Right lobe of liver (tissue), 6 donors: ENCODE measurements at regions not wholly inside any gene's neighbourhood (a gene's known extent, or its start where the extent isn't known, plus 50 kb on each side); places are given as distances from the start of the nearest gene placed in this dataset.
"Not testable (repeated sequence)": the region's sequence is repeated elsewhere in the genome, so short reads cannot be mapped to it uniquely, and the experiment has no call there.

Experiments
- ATAC-seq, 4 donors: fragments of 200-7000 bp; cut with Tn5 transposase; one replicate each; pipeline ENCODE4 v1.9.1; 2020; ENCODE audit warnings: mild to moderate bottlenecking in 4 of 4, moderate library complexity in 4 of 4
- DNase-seq, 3 donors: peaks; one replicate each; pipeline ENCODE4 v3.0.0-alpha.2; 2020
- H3K27ac ChIP-seq, 3 donors: fragments of 200-600 bp; one replicate each; pipeline ENCODE4 v1.8.0; 2022
- H3K27me3 ChIP-seq, 2 donors: fragments of 200-600 bp; one replicate each; pipeline ENCODE4 v1.8.0; 2022
- H3K36me3 ChIP-seq, 4 donors: fragments of 200-600 bp; sonication (generic) in 1 of 4; one replicate each; pipeline versions ENCODE4 v1.5.1 to v1.8.0; 2017 to 2022; ENCODE audit warnings: control low read depth in 1 of 4
- H3K4me1 ChIP-seq, 4 donors: fragments of 200-600 bp; sonication (generic) in 1 of 4; one replicate each; pipeline versions ENCODE4 v1.5.1 to v1.8.0; 2017 to 2022; ENCODE audit warnings: control low read depth in 1 of 4
- H3K4me3 ChIP-seq, 3 donors: fragments of 200-600 bp; one replicate each; pipeline ENCODE4 v1.8.0; 2022
- H3K9me3 ChIP-seq, 4 donors: fragments of 200-600 bp; sonication (generic) in 1 of 4; one replicate each; pipeline versions ENCODE4 v1.5.1 to v1.8.0; 2017 to 2022; ENCODE audit warnings: control low read depth in 1 of 4
- POLR2A ChIP-seq: fragments of 450-650 bp; IDR thresholded peaks from one replicate; pipeline ENCODE4 v1.6.1; 2017; ENCODE audit warnings: antibody characterized with exemption, mild to moderate bottlenecking
- WGBS: methylation state at CpG from one replicate; pipeline ENCODE4 v1.1.6; 2018; ENCODE audit warnings: low coverage, low lambda C conversion rate; ENCODE audit not compliant: insufficient coverage; ENCODE audit errors: missing lambda C conversion rate; 5-methylcytosine and 5-hydroxymethylcytosine counted together
- intact Hi-C, 2 donors: fragments of 100-400 bp; cut with DNase I; formaldehyde crosslinking; loops; one replicate each; pipeline versions ENCODE4 v1.11.2 to v1.14.1; 2022
- TF ChIP-seq, protein P1 (sequence below), 4 donors: fragments of 200-600 bp in 3 of 4; fragments of 450-650 bp in 1 of 4; IDR thresholded peaks; one replicate each; pipeline versions ENCODE4 v1.5.1 to v1.8.0; 2016 to 2022; ENCODE audit warnings: antibody characterized with exemption in 4 of 4, mild to moderate bottlenecking in 2 of 4
- donor health status: DM: no; HTN: yes; CAD: no.
- donor health status: DM: no; HTN: no; CAD: no.
- donor health status: DM: no; HTN: no; CAD: no.
- donor health status: DM: no; HTN: yes; CAD: no.
- donor health status: DM: no; HTN: yes; CAD: no.

DNA sequence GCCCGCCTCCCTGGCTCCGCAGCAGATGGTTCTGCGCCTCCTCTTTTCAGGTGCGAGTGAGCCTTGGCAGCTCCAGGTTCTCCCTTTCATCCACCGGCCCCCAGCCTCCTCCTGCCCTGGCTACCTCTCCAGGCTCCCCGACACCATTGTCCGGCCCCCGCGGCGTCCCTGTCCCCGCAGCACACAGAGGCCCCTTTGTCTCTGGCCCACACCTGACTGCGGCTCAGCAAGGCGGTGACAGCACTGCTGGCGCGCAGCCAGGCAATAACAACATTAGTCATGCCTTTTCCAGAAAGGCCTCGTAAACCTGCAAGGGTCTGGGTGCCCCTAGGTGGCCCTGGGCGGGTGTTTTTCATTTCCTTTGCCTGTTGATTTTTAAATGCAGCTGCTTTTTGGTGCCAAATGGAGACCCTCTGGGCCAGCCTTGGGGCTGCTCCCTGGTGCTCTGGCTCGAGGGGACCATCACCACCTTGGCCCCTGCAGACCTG lies 73.2 kb upstream of the MEDAG start:
- Histone ChIP-seq H3K4me1 (peaks cover 0 to 3% (median 0%) of the 10 kb centered on the region in 4 donors), H3K4me3 (no peak overlapping the region), H3K36me3 (no peaks in the 10 kb centered on the region), H3K27me3 (no peaks in the 10 kb centered on the region), H3K27ac (no peak overlapping the region), H3K9me3 (no peaks in the 10 kb centered on the region)
- peak in 3 of 4 donors; percentile 33 to 63 (median 34) for ATAC-seq
- intact Hi-C loops: no loop called here
- peak in 2 of 3 donors; percentile 48 to 50 for DNase-seq
- TF ChIP-seq, protein P1, sequence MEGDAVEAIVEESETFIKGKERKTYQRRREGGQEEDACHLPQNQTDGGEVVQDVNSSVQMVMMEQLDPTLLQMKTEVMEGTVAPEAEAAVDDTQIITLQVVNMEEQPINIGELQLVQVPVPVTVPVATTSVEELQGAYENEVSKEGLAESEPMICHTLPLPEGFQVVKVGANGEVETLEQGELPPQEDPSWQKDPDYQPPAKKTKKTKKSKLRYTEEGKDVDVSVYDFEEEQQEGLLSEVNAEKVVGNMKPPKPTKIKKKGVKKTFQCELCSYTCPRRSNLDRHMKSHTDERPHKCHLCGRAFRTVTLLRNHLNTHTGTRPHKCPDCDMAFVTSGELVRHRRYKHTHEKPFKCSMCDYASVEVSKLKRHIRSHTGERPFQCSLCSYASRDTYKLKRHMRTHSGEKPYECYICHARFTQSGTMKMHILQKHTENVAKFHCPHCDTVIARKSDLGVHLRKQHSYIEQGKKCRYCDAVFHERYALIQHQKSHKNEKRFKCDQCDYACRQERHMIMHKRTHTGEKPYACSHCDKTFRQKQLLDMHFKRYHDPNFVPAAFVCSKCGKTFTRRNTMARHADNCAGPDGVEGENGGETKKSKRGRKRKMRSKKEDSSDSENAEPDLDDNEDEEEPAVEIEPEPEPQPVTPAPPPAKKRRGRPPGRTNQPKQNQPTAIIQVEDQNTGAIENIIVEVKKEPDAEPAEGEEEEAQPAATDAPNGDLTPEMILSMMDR (IDR thresholded peaks at IDR 0.05): no peak
- TF ChIP-seq POLR2A: no peak
- WGBS: 40% methylated on average over 11 of the region's 18 CpGs

DNA sequence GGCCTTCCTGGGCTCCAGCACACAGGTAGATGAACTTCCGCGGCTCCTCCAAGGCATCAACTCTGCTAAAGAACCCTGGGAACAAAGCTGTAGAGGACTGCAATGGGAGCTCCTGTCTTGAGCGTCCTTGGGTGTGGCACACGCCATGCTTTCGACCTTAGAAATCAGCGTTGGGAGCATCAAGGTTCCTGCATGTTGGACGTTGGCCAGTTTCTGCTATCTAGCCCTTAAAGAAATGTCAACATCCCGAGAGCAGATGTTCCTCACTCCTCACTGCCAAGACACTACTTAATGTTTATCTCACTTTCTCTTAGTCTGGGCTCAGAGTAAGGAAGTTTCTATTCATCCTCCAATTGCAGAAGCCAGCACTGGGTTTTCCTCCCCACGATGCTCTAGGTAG lies 70.6 kb upstream of the MEDAG start:
- intact Hi-C loops: no loop called here
- no peak overlapping the region for H3K4me3 ChIP-seq
- ATAC-seq (no peak), DNase-seq (no peak)
- H3K4me1 ChIP-seq: peaks cover 0 to 3% (median 0%) of the 10 kb centered on the region in 4 donors
- no peaks in the 10 kb centered on the region for H3K36me3 ChIP-seq
- WGBS: 41% methylated on average over 8 of the region's 9 CpGs
- no peak for TF ChIP-seq POLR2A
- TF ChIP-seq, protein P1 (IDR thresholded peaks at IDR 0.05): no peak
- no peaks in the 10 kb centered on the region for H3K27me3 ChIP-seq
- H3K27ac ChIP-seq: no peak overlapping the region
- no peaks in the 10 kb centered on the region for H3K9me3 ChIP-seq

DNA sequence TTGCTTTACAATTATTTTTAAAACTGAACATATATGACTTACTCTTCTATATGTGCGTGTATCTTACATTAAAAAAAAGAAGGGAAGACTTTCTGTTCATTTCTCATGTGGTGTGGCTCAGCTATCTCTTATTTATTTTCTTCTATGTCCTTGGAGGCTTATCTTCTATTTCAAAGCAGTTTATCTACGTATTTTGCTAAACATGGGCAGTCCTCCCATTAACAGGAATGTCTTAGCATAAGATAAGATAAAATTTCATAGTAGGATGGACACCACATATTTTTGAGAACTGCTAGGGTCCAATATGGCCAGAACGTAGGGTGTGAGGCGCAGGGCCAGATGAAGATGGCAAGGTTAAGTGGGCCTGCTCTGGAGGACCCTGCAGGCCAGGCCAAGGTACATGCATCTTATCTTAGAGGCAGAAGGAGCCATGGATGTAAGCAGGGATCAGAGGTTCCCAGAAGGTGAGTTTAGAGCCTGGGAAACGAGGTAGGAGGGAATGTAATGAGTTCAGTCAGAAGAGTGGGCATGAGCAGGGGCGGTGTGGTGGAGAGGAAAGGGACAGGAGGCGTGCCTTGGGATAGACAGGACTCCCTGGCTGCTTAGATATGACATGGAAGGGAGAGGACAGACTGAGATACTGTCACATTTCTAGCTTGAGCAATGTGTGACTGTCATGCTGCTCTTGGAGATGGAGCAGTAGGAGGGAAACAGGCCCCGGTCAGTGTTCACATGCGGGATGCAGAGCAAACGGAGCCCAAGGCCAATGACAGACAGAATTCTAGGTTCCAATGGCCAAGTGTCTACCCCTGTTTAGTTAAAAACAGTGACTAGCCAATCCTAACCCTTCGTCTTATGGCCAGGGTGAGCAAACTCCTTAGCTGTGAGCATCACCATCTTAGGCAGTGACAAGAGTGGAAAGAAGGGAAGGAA lies 68.6 kb upstream of the MEDAG start:
- Histone ChIP-seq H3K4me1 (no peaks in the 10 kb centered on the region), H3K27ac (no peak overlapping the region), H3K9me3 (no peaks in the 10 kb centered on the region), H3K27me3 (no peaks in the 10 kb centered on the region), H3K4me3 (no peak overlapping the region), H3K36me3 (no peaks in the 10 kb centered on the region)
- DNase-seq (no peak), ATAC-seq (no peak)
- intact Hi-C loops: no loop called here
- TF ChIP-seq POLR2A: no peak
- TF ChIP-seq, protein P1 (IDR thresholded peaks at IDR 0.05): no peak
- 74% methylated on average over 10 of the region's 11 CpGs for WGBS

DNA sequence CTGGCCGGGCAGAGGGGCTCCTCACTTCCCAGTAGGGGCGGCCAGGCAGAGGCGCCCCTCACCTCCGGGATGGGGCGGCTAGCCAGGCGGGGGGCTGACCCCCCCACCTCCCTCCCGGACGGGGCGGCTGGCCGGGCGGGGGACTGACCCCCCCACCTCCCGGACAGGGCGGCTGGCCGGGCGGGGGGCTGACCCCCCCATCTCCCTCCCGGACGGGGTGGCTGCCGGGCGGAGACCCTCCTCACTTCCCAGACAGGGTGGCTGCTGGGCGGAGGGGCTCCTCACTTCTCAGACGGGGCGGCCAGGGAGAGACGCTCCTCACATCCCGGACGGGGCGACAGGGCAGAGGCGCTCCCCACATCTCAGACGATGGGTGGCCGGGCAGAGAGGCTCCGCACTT lies 66.4 kb upstream of the MEDAG start:
- not testable (repeated sequence) for DNase-seq

DNA sequence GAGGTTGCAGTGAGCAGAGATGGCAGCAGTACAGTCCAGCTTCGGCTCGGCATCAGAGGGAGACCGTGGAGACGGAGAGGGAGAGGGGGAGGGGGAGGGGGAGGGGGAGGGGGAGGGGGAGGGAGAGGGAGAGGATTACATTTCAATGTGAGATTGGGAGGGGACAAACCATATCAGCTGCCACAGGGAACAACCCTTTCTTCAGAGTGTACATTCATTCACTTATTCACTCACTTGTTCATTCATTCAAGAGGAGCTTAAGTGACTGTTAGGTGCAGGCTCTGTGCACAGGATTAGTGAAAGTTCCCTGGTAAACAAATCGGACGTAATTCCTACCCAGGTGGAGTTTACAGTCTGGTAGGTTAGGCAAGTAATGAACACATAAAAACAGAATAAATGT lies 65.6 kb upstream of the MEDAG start:
- no peaks in the 10 kb centered on the region for H3K27me3 ChIP-seq
- no peaks in the 10 kb centered on the region for H3K9me3 ChIP-seq
- 84% methylated on average over 6 of the region's 6 CpGs for WGBS
- no peak overlapping the region for H3K4me3 ChIP-seq
- intact Hi-C loops: no loop called here
- no peaks in the 10 kb centered on the region for H3K36me3 ChIP-seq
- DNase-seq: no peak
- no peak for ATAC-seq
- H3K4me1 ChIP-seq: peaks cover 0 to 2% (median 0%) of the 10 kb centered on the region in 4 donors
- no peak overlapping the region for H3K27ac ChIP-seq
- TF ChIP-seq, protein P1 (IDR thresholded peaks at IDR 0.05): no peak
- TF ChIP-seq POLR2A: no peak

More for the DNA sequence above, 66.4 kb upstream of the MEDAG start:
- WGBS: no CpG with 5 or more reads among the region's 30 CpGs
- intact Hi-C loops, H3K27me3 ChIP-seq, H3K36me3 ChIP-seq, H3K27ac ChIP-seq, H3K4me3 ChIP-seq, H3K9me3 ChIP-seq, H3K4me1 ChIP-seq, ATAC-seq: not testable (repeated sequence)
